ENCODE measurements at regions not wholly inside any gene's neighbourhood (a gene's known extent, or its start where the extent isn't known, plus 50 kb on each side); places are given as distances from the start of the nearest gene placed in this dataset.
"Not testable (repeated sequence)": the region's sequence is repeated elsewhere in the genome, so short reads cannot be mapped to it uniquely, and the experiment has no call there.

DNA sequence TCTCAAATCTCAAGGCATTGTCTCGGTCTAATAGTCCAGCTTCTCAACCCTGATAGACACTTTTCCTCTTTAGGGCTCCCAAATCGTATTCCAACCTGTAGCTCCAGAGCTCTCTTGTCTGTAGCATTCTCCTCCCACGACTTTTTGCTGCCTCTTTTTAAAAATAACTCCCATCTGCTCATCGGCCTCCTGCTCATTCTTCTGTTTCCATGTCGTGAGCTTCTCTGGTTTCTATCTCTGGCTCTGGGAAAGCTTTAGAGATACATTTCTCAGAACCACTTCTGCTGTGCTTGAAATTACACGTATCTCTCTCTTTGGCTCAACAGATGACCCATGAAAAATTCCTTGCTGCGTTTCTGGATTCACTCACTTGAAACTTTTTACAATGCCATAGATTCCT lies 609.6 kb upstream of the C16orf82 start:
- no peaks in the 10 kb centered on the region for H3K36me3 ChIP-seq (ENCODE audit: control insufficient read depth in 2 of 2, insufficient read depth in 2 of 2, low read length in 1 of 2)
- no peaks in the 10 kb centered on the region for H3K27me3 ChIP-seq (ENCODE audit: control insufficient read depth in 1 of 2, insufficient read depth in 2 of 2, low read length in 2 of 2)
- H3K27ac ChIP-seq (ENCODE audit: low read depth in 2 of 2, low read length in 1 of 2): no peak overlapping the region
- WGBS, 2 donors: 68 to 71% methylated on average over 7 of the region's 7 CpGs
- H3K4me3 ChIP-seq (ENCODE audit: low read depth in 1 of 2, low read length in 2 of 2): no peak overlapping the region
- no peaks in the 10 kb centered on the region for H3K9me3 ChIP-seq (ENCODE audit: control insufficient read depth in 2 of 2, insufficient read depth in 1 of 2, low read depth in 1 of 2, low read length in 1 of 2)
- no peaks in the 10 kb centered on the region for H3K4me1 ChIP-seq (ENCODE audit: control insufficient read depth in 2 of 2, insufficient read depth in 2 of 2, low read length in 1 of 2)

- no peaks in the 10 kb centered on the region for H3K36me3 ChIP-seq (ENCODE audit: control insufficient read depth in 2 of 2, insufficient read depth in 2 of 2, low read length in 1 of 2)
- H3K27me3 ChIP-seq (ENCODE audit: control insufficient read depth in 1 of 2, insufficient read depth in 2 of 2, low read length in 2 of 2): peaks cover 0 to 2% of the 10 kb centered on the region in 2 donors
- H3K4me1 ChIP-seq (ENCODE audit: control insufficient read depth in 2 of 2, insufficient read depth in 2 of 2, low read length in 1 of 2): no peaks in the 10 kb centered on the region
- 81 to 90% methylated on average over 4 of the region's 4 CpGs for WGBS, 2 donors
- no peak overlapping the region for H3K4me3 ChIP-seq (ENCODE audit: low read depth in 1 of 2, low read length in 2 of 2)
- no peaks in the 10 kb centered on the region for H3K9me3 ChIP-seq (ENCODE audit: control insufficient read depth in 2 of 2, insufficient read depth in 1 of 2, low read depth in 1 of 2, low read length in 1 of 2)
- H3K27ac ChIP-seq (ENCODE audit: low read depth in 2 of 2, low read length in 1 of 2): no peak overlapping the region
These were observed 608.8 kb upstream of the C16orf82 start for GRCh38 chr16:26457882-26458281.

DNA sequence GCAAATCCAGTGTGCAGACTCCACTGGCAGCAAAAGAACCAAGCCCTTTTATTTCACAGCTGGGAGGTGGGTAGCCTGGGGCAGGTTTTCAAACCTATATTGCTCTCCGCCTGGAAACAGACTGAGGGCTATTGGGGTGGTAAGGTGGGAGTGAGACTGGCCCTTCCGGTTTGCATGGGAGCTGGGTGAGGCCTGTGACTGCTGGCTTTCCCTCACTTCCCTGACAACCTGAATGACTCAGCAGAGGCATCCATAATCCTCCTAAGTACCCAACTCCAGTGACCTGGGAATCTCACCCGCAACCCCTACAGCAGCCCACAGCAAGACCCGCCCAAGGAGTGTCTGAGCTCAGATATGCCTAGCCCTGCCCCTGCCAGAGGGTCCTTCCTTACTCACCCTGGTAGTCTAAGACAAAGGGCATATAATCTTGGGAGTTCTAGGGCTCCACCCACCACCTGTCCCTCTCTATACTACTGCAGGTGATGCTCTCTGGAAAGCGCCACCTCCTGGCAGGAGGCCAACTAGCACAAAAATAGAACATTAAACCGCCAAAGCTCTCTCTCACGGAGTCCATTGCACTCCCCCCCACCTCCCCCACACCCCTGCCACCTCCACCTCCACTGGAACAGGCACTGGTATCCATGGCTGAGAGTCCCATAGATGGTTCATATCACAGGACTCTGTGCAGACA lies 602.0 kb upstream of the C16orf82 start:
- Histone ChIP-seq H3K27me3 (ENCODE audit: control insufficient read depth in 1 of 2, insufficient read depth in 2 of 2, low read length in 2 of 2) (peaks cover 0 to 2% of the 10 kb centered on the region in 2 donors), H3K4me1 (ENCODE audit: control insufficient read depth in 2 of 2, insufficient read depth in 2 of 2, low read length in 1 of 2) (no peaks in the 10 kb centered on the region), H3K4me3 (ENCODE audit: low read depth in 1 of 2, low read length in 2 of 2) (no peak overlapping the region), H3K36me3 (ENCODE audit: control insufficient read depth in 2 of 2, insufficient read depth in 2 of 2, low read length in 1 of 2) (no peaks in the 10 kb centered on the region), H3K9me3 (ENCODE audit: control insufficient read depth in 2 of 2, insufficient read depth in 1 of 2, low read depth in 1 of 2, low read length in 1 of 2) (no peaks in the 10 kb centered on the region), H3K27ac (ENCODE audit: low read depth in 2 of 2, low read length in 1 of 2) (no peak overlapping the region)
- 79 to 81% methylated on average over 7 of the region's 7 CpGs for WGBS, 2 donors

- H3K4me3 ChIP-seq (ENCODE audit: low read depth in 1 of 2, low read length in 2 of 2); H3K36me3 ChIP-seq (ENCODE audit: control insufficient read depth in 2 of 2, insufficient read depth in 2 of 2, low read length in 1 of 2): not testable (repeated sequence)
- WGBS, 2 donors: 87% methylated on average over 10 of the region's 10 CpGs
These were observed 592.3 kb upstream of the C16orf82 start for GRCh38 chr16:26474405-26474804.

DNA sequence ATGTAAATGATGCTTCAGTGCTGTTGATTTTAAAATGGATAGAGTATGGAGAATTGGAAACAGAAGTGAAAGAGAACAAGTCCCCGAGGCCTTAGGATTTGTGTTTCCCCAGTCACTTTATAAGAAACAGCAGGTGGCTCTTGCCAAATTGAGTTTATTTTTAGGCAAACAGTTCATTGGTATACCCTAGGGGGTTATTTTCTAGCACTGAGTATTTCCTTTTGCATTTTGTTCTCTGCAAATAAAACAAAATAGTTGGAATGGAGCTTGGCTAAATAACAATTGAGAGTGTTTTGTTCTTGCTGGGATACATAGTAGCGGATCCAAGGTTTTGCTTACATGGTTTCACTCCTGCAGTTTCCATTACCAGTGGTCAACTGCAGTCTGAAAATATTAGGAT lies 591.1 kb upstream of the C16orf82 start:
- Histone ChIP-seq H3K36me3 (ENCODE audit: control insufficient read depth in 2 of 2, insufficient read depth in 2 of 2, low read length in 1 of 2) (no peaks in the 10 kb centered on the region), H3K27ac (ENCODE audit: low read depth in 2 of 2, low read length in 1 of 2) (no peak overlapping the region), H3K9me3 (ENCODE audit: control insufficient read depth in 2 of 2, insufficient read depth in 1 of 2, low read depth in 1 of 2, low read length in 1 of 2) (peaks cover 0 to 2% of the 10 kb centered on the region in 2 donors), H3K27me3 (ENCODE audit: control insufficient read depth in 1 of 2, insufficient read depth in 2 of 2, low read length in 2 of 2) (no peaks in the 10 kb centered on the region), H3K4me3 (ENCODE audit: low read depth in 1 of 2, low read length in 2 of 2) (no peak overlapping the region), H3K4me1 (ENCODE audit: control insufficient read depth in 2 of 2, insufficient read depth in 2 of 2, low read length in 1 of 2) (no peaks in the 10 kb centered on the region)
- WGBS, 2 donors: 60 to 68% methylated on average over 2 of the region's 2 CpGs

More at GRCh38 chr16:26474405-26474804, 592.3 kb upstream of the C16orf82 start:
- H3K27me3 ChIP-seq (ENCODE audit: control insufficient read depth in 1 of 2, insufficient read depth in 2 of 2, low read length in 2 of 2); H3K4me1 ChIP-seq (ENCODE audit: control insufficient read depth in 2 of 2, insufficient read depth in 2 of 2, low read length in 1 of 2); H3K27ac ChIP-seq (ENCODE audit: low read depth in 2 of 2, low read length in 1 of 2); H3K9me3 ChIP-seq (ENCODE audit: control insufficient read depth in 2 of 2, insufficient read depth in 1 of 2, low read depth in 1 of 2, low read length in 1 of 2): not testable (repeated sequence)

DNA sequence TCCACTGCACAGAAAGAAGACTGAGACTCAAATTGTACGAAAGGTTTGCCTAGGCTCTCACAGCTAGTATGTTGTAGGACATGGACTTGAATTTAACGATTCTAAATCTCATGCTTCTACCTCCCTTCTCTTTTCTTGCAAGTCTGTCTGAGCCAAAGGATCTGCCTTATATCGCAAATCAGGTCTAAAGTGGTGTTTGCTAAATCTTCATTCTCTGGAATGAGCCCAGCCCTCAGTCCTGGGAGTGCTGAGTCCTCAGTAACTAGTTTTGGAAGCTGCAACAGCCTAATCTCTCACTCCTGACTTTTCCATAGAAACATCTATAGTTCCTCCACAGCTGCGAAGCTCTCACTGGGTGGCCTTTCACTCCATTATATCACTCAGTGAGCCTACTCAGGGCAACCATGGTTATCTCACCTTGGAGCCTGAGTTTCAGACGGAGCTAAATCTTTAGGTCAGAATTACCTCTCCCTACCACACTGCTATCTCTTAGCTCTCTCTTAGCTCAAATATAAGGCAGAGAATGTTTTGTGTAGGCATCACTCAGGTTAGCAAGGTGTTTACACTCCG lies 575.5 kb upstream of the C16orf82 start:
- Histone ChIP-seq H3K9me3 (ENCODE audit: control insufficient read depth in 2 of 2, insufficient read depth in 1 of 2, low read depth in 1 of 2, low read length in 1 of 2) (no peaks in the 10 kb centered on the region), H3K27ac (ENCODE audit: low read depth in 2 of 2, low read length in 1 of 2) (no peak overlapping the region), H3K36me3 (ENCODE audit: control insufficient read depth in 2 of 2, insufficient read depth in 2 of 2, low read length in 1 of 2) (no peaks in the 10 kb centered on the region), H3K27me3 (ENCODE audit: control insufficient read depth in 1 of 2, insufficient read depth in 2 of 2, low read length in 2 of 2) (no peaks in the 10 kb centered on the region), H3K4me3 (ENCODE audit: low read depth in 1 of 2, low read length in 2 of 2) (no peak overlapping the region), H3K4me1 (ENCODE audit: control insufficient read depth in 2 of 2, insufficient read depth in 2 of 2, low read length in 1 of 2) (no peaks in the 10 kb centered on the region)
- 60 to 61% methylated on average over 6 of the region's 6 CpGs for WGBS, 2 donors

DNA sequence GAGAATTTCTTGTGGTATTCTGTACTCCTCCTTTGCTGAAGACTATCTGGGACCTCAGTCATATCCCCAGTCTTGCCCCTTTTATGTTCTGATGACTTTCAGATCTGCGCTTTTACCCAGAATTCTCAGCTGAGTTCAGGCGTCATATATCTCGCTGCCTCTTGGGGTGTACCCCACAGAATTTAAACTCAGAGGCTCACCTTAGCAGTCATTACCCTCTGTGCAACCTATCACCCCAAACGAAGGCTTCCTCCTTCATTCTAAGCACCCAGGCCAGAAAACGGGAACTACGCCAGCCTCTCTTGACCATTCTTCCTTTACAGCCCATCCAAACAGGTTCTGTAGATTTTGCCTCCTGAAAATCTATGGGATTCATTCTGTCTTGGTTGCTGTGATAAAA lies 574.8 kb upstream of the C16orf82 start:
- 80 to 82% methylated on average over 6 of the region's 6 CpGs for WGBS, 2 donors
- Histone ChIP-seq H3K27me3 (ENCODE audit: control insufficient read depth in 1 of 2, insufficient read depth in 2 of 2, low read length in 2 of 2) (no peaks in the 10 kb centered on the region), H3K36me3 (ENCODE audit: control insufficient read depth in 2 of 2, insufficient read depth in 2 of 2, low read length in 1 of 2) (no peaks in the 10 kb centered on the region), H3K27ac (ENCODE audit: low read depth in 2 of 2, low read length in 1 of 2) (no peak overlapping the region), H3K4me1 (ENCODE audit: control insufficient read depth in 2 of 2, insufficient read depth in 2 of 2, low read length in 1 of 2) (no peaks in the 10 kb centered on the region), H3K9me3 (ENCODE audit: control insufficient read depth in 2 of 2, insufficient read depth in 1 of 2, low read depth in 1 of 2, low read length in 1 of 2) (no peaks in the 10 kb centered on the region), H3K4me3 (ENCODE audit: low read depth in 1 of 2, low read length in 2 of 2) (no peak overlapping the region)

GRCh38 chr16:26493751-26494150 lies 573.0 kb upstream of the C16orf82 start:
- Histone ChIP-seq H3K4me3 (ENCODE audit: low read depth in 1 of 2, low read length in 2 of 2) (no peak overlapping the region), H3K27me3 (ENCODE audit: control insufficient read depth in 1 of 2, insufficient read depth in 2 of 2, low read length in 2 of 2) (no peaks in the 10 kb centered on the region), H3K27ac (ENCODE audit: low read depth in 2 of 2, low read length in 1 of 2) (no peak overlapping the region), H3K4me1 (ENCODE audit: control insufficient read depth in 2 of 2, insufficient read depth in 2 of 2, low read length in 1 of 2) (no peaks in the 10 kb centered on the region), H3K9me3 (ENCODE audit: control insufficient read depth in 2 of 2, insufficient read depth in 1 of 2, low read depth in 1 of 2, low read length in 1 of 2) (no peaks in the 10 kb centered on the region), H3K36me3 (ENCODE audit: control insufficient read depth in 2 of 2, insufficient read depth in 2 of 2, low read length in 1 of 2) (no peaks in the 10 kb centered on the region)
- WGBS, 2 donors: 40 to 53% methylated on average over 1 of the region's 1 CpG

GRCh38 chr16:26497896-26498295 lies 568.8 kb upstream of the C16orf82 start:
- WGBS, 2 donors: 60 to 67% methylated on average over 3 of the region's 3 CpGs
- H3K36me3 ChIP-seq (ENCODE audit: control insufficient read depth in 2 of 2, insufficient read depth in 2 of 2, low read length in 1 of 2): no peaks in the 10 kb centered on the region
- H3K27me3 ChIP-seq (ENCODE audit: control insufficient read depth in 1 of 2, insufficient read depth in 2 of 2, low read length in 2 of 2): no peaks in the 10 kb centered on the region
- H3K4me1 ChIP-seq (ENCODE audit: control insufficient read depth in 2 of 2, insufficient read depth in 2 of 2, low read length in 1 of 2): no peaks in the 10 kb centered on the region
- no peak overlapping the region for H3K27ac ChIP-seq (ENCODE audit: low read depth in 2 of 2, low read length in 1 of 2)
- no peak overlapping the region for H3K4me3 ChIP-seq (ENCODE audit: low read depth in 1 of 2, low read length in 2 of 2)
- H3K9me3 ChIP-seq (ENCODE audit: control insufficient read depth in 2 of 2, insufficient read depth in 1 of 2, low read depth in 1 of 2, low read length in 1 of 2): no peaks in the 10 kb centered on the region

GRCh38 chr16:26500326-26500725 lies 566.4 kb upstream of the C16orf82 start:
- no peaks in the 10 kb centered on the region for H3K9me3 ChIP-seq (ENCODE audit: control insufficient read depth in 2 of 2, insufficient read depth in 1 of 2, low read depth in 1 of 2, low read length in 1 of 2)

More at GRCh38 chr16:26500326-26500725, 566.4 kb upstream of the C16orf82 start:
- 81 to 82% methylated on average over 6 of the region's 6 CpGs for WGBS, 2 donors
- Histone ChIP-seq H3K27me3 (ENCODE audit: control insufficient read depth in 1 of 2, insufficient read depth in 2 of 2, low read length in 2 of 2) (no peaks in the 10 kb centered on the region), H3K27ac (ENCODE audit: low read depth in 2 of 2, low read length in 1 of 2) (no peak overlapping the region), H3K4me1 (ENCODE audit: control insufficient read depth in 2 of 2, insufficient read depth in 2 of 2, low read length in 1 of 2) (no peaks in the 10 kb centered on the region), H3K36me3 (ENCODE audit: control insufficient read depth in 2 of 2, insufficient read depth in 2 of 2, low read length in 1 of 2) (no peaks in the 10 kb centered on the region), H3K4me3 (ENCODE audit: low read depth in 1 of 2, low read length in 2 of 2) (no peak overlapping the region)
